ENCODE measurements at regions not wholly inside any gene's neighbourhood (a gene's known extent, or its start where the extent isn't known, plus 50 kb on each side); places are given as distances from the start of the nearest gene placed in this dataset.
A peak's percentile ranks its signal among the peaks of the same experiment; 100 is the strongest.
"Not testable (repeated sequence)": the region's sequence is repeated elsewhere in the genome, so short reads cannot be mapped to it uniquely, and the experiment has no call there.

GRCh38 chr3:36656873-36657272, 107.5 kb downstream of the DCLK3 start:
- no peak for DNase-seq (ENCODE audit: low spot score)

- no peak for DNase-seq (ENCODE audit: low spot score)
Measured at GRCh38 chr3:36653095-36653494, 111.3 kb downstream of the DCLK3 start.

GRCh38 chr3:36652104-36652503, 112.2 kb downstream of the DCLK3 start:
- no peak for DNase-seq (ENCODE audit: low spot score)

GRCh38 chr3:36650271-36650671, 114.1 kb downstream of the DCLK3 start:
- no peak for DNase-seq (ENCODE audit: low spot score)

- DNase-seq (ENCODE audit: low spot score), result no peak
Measured at GRCh38 chr3:36649125-36649524, 115.2 kb downstream of the DCLK3 start.

- DNase-seq (ENCODE audit: low spot score), result peak; percentile 1
Measured at GRCh38 chr3:36648241-36649034, 115.9 kb downstream of the DCLK3 start.

- DNase-seq (ENCODE audit: low spot score), result no peak
Measured at GRCh38 chr3:36647423-36647853, 116.9 kb downstream of the DCLK3 start.

GRCh38 chr3:36643192-36643591, 121.2 kb downstream of the DCLK3 start:
- DNase-seq (ENCODE audit: low spot score), result no peak

GRCh38 chr3:36635731-36636130, 128.6 kb downstream of the DCLK3 start:
- DNase-seq (ENCODE audit: low spot score), result no peak

- not testable (repeated sequence) for DNase-seq (ENCODE audit: low spot score)
Measured at GRCh38 chr3:36633897-36634296, 130.5 kb downstream of the DCLK3 start.

- DNase-seq (ENCODE audit: low spot score), result no peak
Measured at GRCh38 chr3:36633060-36633459, 131.3 kb downstream of the DCLK3 start.

- DNase-seq (ENCODE audit: low spot score), result no peak
Measured at GRCh38 chr3:36631549-36631948, 132.8 kb downstream of the DCLK3 start.

GRCh38 chr3:36615861-36616260, 148.5 kb downstream of the DCLK3 start:
- DNase-seq (ENCODE audit: low spot score), result no peak

GRCh38 chr3:36606871-36607765, 157.2 kb downstream of the DCLK3 start:
- no peak for DNase-seq (ENCODE audit: low spot score)

GRCh38 chr3:36603423-36603822, 160.9 kb downstream of the DCLK3 start:
- no peak for DNase-seq (ENCODE audit: low spot score)

- peak; percentile 1 for DNase-seq (ENCODE audit: low spot score)
Measured at GRCh38 chr3:36600404-36600803, 163.9 kb downstream of the DCLK3 start.
